ENCODE measurements at regions not wholly inside any gene's neighbourhood (a gene's known extent, or its start where the extent isn't known, plus 50 kb on each side); places are given as distances from the start of the nearest gene placed in this dataset.

GRCh38 chr4:171582961-171583581 is 230.1 kb upstream of the GALNTL6 start:
- H3K27me3 ChIP-seq = no peaks in the 10 kb centered on the region
- H3K4me1 ChIP-seq (ENCODE audit: control insufficient read depth in 1 of 2, insufficient read depth in 1 of 2, low read depth in 1 of 2, low read length in 1 of 2) = no peaks in the 10 kb centered on the region
- no peaks in the 10 kb centered on the region for H3K9me3 ChIP-seq
- H3K4me3 ChIP-seq (ENCODE audit: low read depth in 1 of 2, low read length in 1 of 2) = no peak overlapping the region
- no peak for TF ChIP-seq CTCF (IDR thresholded peaks at IDR 0.05)
- no peaks in the 10 kb centered on the region for H3K36me3 ChIP-seq
- H3K27ac ChIP-seq = no peak overlapping the region

GRCh38 chr4:171573181-171573580 is 240.0 kb upstream of the GALNTL6 start:
- no peaks in the 10 kb centered on the region for H3K27me3 ChIP-seq
- no peak for TF ChIP-seq CTCF (IDR thresholded peaks at IDR 0.05)
- H3K4me3 ChIP-seq (ENCODE audit: low read depth in 1 of 2, low read length in 1 of 2) = no peak overlapping the region
- no peaks in the 10 kb centered on the region for H3K4me1 ChIP-seq (ENCODE audit: control insufficient read depth in 1 of 2, insufficient read depth in 1 of 2, low read depth in 1 of 2, low read length in 1 of 2)
- H3K9me3 ChIP-seq = no peaks in the 10 kb centered on the region
- H3K36me3 ChIP-seq = no peaks in the 10 kb centered on the region
- H3K27ac ChIP-seq = no peak overlapping the region

DNA sequence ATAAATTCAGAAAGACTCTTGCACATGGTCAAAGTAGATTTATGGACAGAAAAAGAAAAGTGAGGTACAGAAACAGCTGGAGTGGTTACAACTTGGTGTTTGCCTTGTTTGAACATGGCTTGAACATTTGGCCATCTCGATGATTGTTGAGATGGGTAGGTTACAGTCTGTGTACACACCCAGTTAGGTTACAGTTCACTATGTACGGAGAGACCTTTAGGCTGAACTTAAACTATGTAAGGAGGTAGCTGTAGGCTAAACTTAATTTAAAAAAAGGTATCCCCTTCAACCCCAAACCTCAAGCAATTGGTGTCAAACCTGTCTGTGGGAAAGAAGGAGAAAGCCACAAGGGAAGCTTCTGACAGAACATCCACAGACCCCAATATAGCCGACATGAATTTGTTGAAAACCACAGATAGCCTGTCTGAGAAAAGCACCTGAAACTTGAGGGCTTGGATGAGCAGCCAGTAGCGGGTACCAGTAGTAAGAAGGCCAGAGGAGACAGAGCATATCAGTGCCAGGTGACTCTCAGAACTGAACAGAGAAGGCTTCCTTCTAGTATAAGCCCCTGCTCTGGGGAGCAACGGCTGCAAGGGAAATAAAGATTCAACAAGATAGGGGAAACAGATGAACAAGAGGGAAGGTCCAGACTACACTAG is 247.9 kb upstream of the GALNTL6 start:
- Histone ChIP-seq H3K36me3 (no peaks in the 10 kb centered on the region), H3K27me3 (no peaks in the 10 kb centered on the region), H3K4me1 (ENCODE audit: control insufficient read depth in 1 of 2, insufficient read depth in 1 of 2, low read depth in 1 of 2, low read length in 1 of 2) (no peaks in the 10 kb centered on the region), H3K9me3 (no peaks in the 10 kb centered on the region), H3K4me3 (ENCODE audit: low read depth in 1 of 2, low read length in 1 of 2) (no peak overlapping the region), H3K27ac (no peak overlapping the region)
- TF ChIP-seq CTCF (IDR thresholded peaks at IDR 0.05) = no peak

DNA sequence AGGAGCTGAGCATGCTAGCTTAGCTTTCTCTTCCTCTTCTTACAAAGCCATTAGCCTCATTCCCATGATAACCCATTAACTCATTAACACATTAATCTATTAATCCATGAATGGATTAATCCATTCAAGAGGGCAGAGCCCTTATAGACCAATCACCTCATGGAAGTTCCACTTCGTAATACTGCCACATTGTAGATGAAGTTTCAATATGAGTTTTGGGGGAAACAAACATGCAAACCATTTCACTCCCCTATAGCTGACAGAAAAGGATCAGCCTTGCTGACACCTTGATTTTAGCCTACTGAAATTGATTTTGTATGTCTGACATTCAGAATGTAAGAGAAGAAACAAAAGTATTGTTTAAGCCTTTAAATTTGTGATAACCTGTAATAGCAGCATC is 251.8 kb upstream of the GALNTL6 start:
- Histone ChIP-seq H3K27ac (no peak overlapping the region), H3K36me3 (no peaks in the 10 kb centered on the region), H3K4me3 (ENCODE audit: low read depth in 1 of 2, low read length in 1 of 2) (no peak overlapping the region), H3K9me3 (no peaks in the 10 kb centered on the region), H3K27me3 (no peaks in the 10 kb centered on the region), H3K4me1 (ENCODE audit: control insufficient read depth in 1 of 2, insufficient read depth in 1 of 2, low read depth in 1 of 2, low read length in 1 of 2) (no peaks in the 10 kb centered on the region)
- TF ChIP-seq CTCF (IDR thresholded peaks at IDR 0.05) = no peak

GRCh38 chr4:171553961-171554360 is 259.2 kb upstream of the GALNTL6 start:
- no peaks in the 10 kb centered on the region for H3K9me3 ChIP-seq
- H3K27ac ChIP-seq = no peak overlapping the region
- H3K4me1 ChIP-seq (ENCODE audit: control insufficient read depth in 1 of 2, insufficient read depth in 1 of 2, low read depth in 1 of 2, low read length in 1 of 2) = no peaks in the 10 kb centered on the region
- TF ChIP-seq CTCF (IDR thresholded peaks at IDR 0.05) = no peak
- H3K4me3 ChIP-seq (ENCODE audit: low read depth in 1 of 2, low read length in 1 of 2) = no peak overlapping the region
- H3K27me3 ChIP-seq = no peaks in the 10 kb centered on the region
- H3K36me3 ChIP-seq = no peaks in the 10 kb centered on the region
